OCI-LY1 (cell line): ENCODE measurements at regions not wholly inside any gene's neighbourhood (a gene's known extent, or its start where the extent isn't known, plus 50 kb on each side); places are given as distances from the start of the nearest gene placed in this dataset.

Source experiments
- EZH2 ChIP-seq: fragments of 200-600 bp; sonication (generic), shearing (Covaris generic); IDR thresholded peaks from 2 replicates; pipeline ENCODE4 v1.8.0; 2017; ENCODE audit warnings: borderline replicate concordance, mixed run types, mild to moderate bottlenecking, antibody characterized with exemption, low read length, moderate library complexity, mixed read lengths
- TF ChIP-seq, protein P1 (sequence below): fragments of 200-600 bp; sonication (generic), shearing (Covaris generic); IDR thresholded peaks from 2 replicates; pipeline ENCODE4 v1.5.1; 2017; ENCODE audit warnings: mild to moderate bottlenecking, antibody characterized with exemption, low read length, moderate library complexity, mixed read lengths

DNA sequence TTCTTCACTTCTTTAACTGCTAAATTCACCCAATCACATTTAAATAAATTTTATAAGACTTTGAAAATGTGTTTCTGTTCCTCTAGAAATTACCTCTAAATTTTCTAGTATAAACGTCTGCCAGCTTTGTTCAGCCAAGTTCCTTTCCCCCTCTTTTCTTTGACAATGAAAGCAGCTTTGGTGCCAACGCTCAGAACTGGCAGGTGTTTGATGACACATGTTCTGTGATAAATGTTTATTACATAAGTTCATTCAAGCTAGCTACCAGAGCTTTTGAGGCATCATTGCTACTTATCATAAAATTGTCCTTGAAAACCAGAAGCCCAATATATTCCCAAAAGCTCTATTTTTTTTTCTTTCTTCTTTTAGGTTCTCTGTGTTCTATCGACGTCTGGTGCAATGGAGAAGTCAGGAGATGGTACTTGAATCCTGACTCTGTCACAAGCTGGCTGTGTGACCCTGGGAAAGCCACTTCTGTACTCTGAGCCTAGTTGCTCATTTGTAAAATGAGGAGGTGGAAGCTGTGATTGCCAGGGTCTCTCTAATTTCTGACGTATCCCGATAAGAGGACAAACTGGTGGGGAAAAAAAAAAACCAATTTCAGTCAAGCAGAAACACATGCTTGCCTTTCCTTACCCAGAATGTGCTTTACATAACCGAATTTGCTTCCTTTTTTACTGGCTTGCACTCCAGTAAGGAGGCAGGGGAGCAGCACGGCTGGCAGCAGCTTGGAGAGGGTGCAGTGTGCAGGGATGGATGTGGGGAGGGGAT, 187.1 kb upstream of the LPP start:
- TF ChIP-seq, protein P1, sequence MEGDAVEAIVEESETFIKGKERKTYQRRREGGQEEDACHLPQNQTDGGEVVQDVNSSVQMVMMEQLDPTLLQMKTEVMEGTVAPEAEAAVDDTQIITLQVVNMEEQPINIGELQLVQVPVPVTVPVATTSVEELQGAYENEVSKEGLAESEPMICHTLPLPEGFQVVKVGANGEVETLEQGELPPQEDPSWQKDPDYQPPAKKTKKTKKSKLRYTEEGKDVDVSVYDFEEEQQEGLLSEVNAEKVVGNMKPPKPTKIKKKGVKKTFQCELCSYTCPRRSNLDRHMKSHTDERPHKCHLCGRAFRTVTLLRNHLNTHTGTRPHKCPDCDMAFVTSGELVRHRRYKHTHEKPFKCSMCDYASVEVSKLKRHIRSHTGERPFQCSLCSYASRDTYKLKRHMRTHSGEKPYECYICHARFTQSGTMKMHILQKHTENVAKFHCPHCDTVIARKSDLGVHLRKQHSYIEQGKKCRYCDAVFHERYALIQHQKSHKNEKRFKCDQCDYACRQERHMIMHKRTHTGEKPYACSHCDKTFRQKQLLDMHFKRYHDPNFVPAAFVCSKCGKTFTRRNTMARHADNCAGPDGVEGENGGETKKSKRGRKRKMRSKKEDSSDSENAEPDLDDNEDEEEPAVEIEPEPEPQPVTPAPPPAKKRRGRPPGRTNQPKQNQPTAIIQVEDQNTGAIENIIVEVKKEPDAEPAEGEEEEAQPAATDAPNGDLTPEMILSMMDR = no peak
- TF ChIP-seq EZH2 = no peak
